Upper lobe of right lung (tissue), 1 donor: ENCODE measurements at regions not wholly inside any gene's neighbourhood (a gene's known extent, or its start where the extent isn't known, plus 50 kb on each side); places are given as distances from the start of the nearest gene placed in this dataset.

ENCODE experiments used
- ATAC-seq: fragments of 200-7000 bp; cut with Tn5 transposase; one replicate; pipeline ENCODE4 v1.9.1; 2020; ENCODE audit warnings: mild to moderate bottlenecking, moderate library complexity
- DNase-seq: peaks from one replicate; pipeline ENCODE4 v3.0.0-alpha.2; 2020
- H3K27ac ChIP-seq: fragments of 200-600 bp; one replicate; pipeline ENCODE4 v1.8.0; 2022
- H3K27me3 ChIP-seq: fragments of 200-600 bp; one replicate; pipeline ENCODE4 v1.8.0; 2022; ENCODE audit warnings: mild to moderate bottlenecking
- H3K36me3 ChIP-seq: fragments of 200-600 bp; one replicate; pipeline ENCODE4 v1.8.0; 2022
- H3K4me1 ChIP-seq: fragments of 200-600 bp; one replicate; pipeline ENCODE4 v1.8.0; 2022
- H3K4me3 ChIP-seq: fragments of 200-600 bp; one replicate; pipeline ENCODE4 v1.8.0; 2022; ENCODE audit warnings: mild to moderate bottlenecking
- H3K9me3 ChIP-seq: fragments of 200-600 bp; one replicate; pipeline ENCODE4 v1.8.0; 2022
- CTCF ChIP-seq: fragments of 200-600 bp; IDR thresholded peaks from one replicate; pipeline ENCODE4 v1.8.0; 2022; ENCODE audit warnings: antibody characterized with exemption
- intact Hi-C: fragments of 100-400 bp; cut with DNase I; formaldehyde crosslinking; loops from one replicate; pipeline ENCODE4 v1.11.0; 2022
- donor health status: DM: no; HTN: yes; CAD: no; lungs with severe emphysema.

- DNase-seq (no peak), ATAC-seq (no peak)
- Histone ChIP-seq H3K27ac (no peak overlapping the region), H3K27me3 (no peaks in the 10 kb centered on the region), H3K4me1 (peaks cover 10% of the 10 kb centered on the region), H3K9me3 (no peaks in the 10 kb centered on the region), H3K4me3 (no peak overlapping the region), H3K36me3 (peaks cover 17% of the 10 kb centered on the region)
- intact Hi-C loops: no loop called here
- no peak for TF ChIP-seq CTCF
Measured at GRCh38 chr18:46253498-46253897, 149.3 kb downstream of the HAUS1 start.

- TF ChIP-seq CTCF: no peak
- H3K27ac ChIP-seq: no peak overlapping the region
- H3K4me1 ChIP-seq: no peaks in the 10 kb centered on the region
- H3K36me3 ChIP-seq: peaks cover 17% of the 10 kb centered on the region
- H3K9me3 ChIP-seq: no peaks in the 10 kb centered on the region
- no peak for DNase-seq
- H3K27me3 ChIP-seq: no peaks in the 10 kb centered on the region
- intact Hi-C loops: no loop called here
- H3K4me3 ChIP-seq: no peak overlapping the region
- no peak for ATAC-seq
Measured at GRCh38 chr18:46256078-46256477, 151.9 kb downstream of the HAUS1 start.

GRCh38 chr18:46257366-46257765, 153.2 kb downstream of the HAUS1 start:
- no peaks in the 10 kb centered on the region for H3K9me3 ChIP-seq
- ATAC-seq (no peak), DNase-seq (no peak)
- H3K27ac ChIP-seq: no peak overlapping the region
- peaks cover 17% of the 10 kb centered on the region for H3K36me3 ChIP-seq
- no peak for TF ChIP-seq CTCF
- no peak overlapping the region for H3K4me3 ChIP-seq
- no peaks in the 10 kb centered on the region for H3K4me1 ChIP-seq
- intact Hi-C loops: no loop called here
- no peaks in the 10 kb centered on the region for H3K27me3 ChIP-seq

- H3K27ac ChIP-seq: no peak overlapping the region
- intact Hi-C loops: no loop called here
Measured at GRCh38 chr18:46260016-46260878, 156.1 kb downstream of the HAUS1 start.

GRCh38 chr18:46260879-46261143, 156.6 kb downstream of the HAUS1 start:
- intact Hi-C loops: no loop called here
- H3K27ac ChIP-seq: no peak overlapping the region
- H3K36me3 ChIP-seq: peaks cover 37% of the 10 kb centered on the region
- no peaks in the 10 kb centered on the region for H3K4me1 ChIP-seq
- H3K27me3 ChIP-seq: no peaks in the 10 kb centered on the region
- DNase-seq (no peak), ATAC-seq (no peak)
- H3K4me3 ChIP-seq: no peak overlapping the region
- H3K9me3 ChIP-seq: no peaks in the 10 kb centered on the region
- TF ChIP-seq CTCF: no peak

More at GRCh38 chr18:46260016-46260878, 156.1 kb downstream of the HAUS1 start:
- TF ChIP-seq CTCF: no peak
- Histone ChIP-seq H3K36me3 (peaks cover 35% of the 10 kb centered on the region), H3K4me1 (no peaks in the 10 kb centered on the region), H3K9me3 (no peaks in the 10 kb centered on the region), H3K27me3 (no peaks in the 10 kb centered on the region), H3K4me3 (no peak overlapping the region)
- peak; percentile 40 for ATAC-seq
- DNase-seq: no peak

GRCh38 chr18:46261799-46262198, 157.6 kb downstream of the HAUS1 start:
- ATAC-seq (no peak), DNase-seq (no peak)
- TF ChIP-seq CTCF: no peak
- peaks cover 33% of the 10 kb centered on the region for H3K36me3 ChIP-seq
- H3K4me1 ChIP-seq: no peaks in the 10 kb centered on the region
- H3K27ac ChIP-seq: no peak overlapping the region
- H3K9me3 ChIP-seq: no peaks in the 10 kb centered on the region
- no peak overlapping the region for H3K4me3 ChIP-seq
- H3K27me3 ChIP-seq: no peaks in the 10 kb centered on the region
- intact Hi-C loops: no loop called here
